GM19372 (cell line): ENCODE measurements at regions not wholly inside any gene's neighbourhood (a gene's known extent, or its start where the extent isn't known, plus 50 kb on each side); places are given as distances from the start of the nearest gene placed in this dataset.
"Not testable (repeated sequence)": the region's sequence is repeated elsewhere in the genome, so short reads cannot be mapped to it uniquely, and the experiment has no call there.

Source experiments
- ATAC-seq: cut with Tn5 transposase; IDR thresholded peaks from one replicate; pipeline ENCODE4 v1.9.1; 2021; ENCODE audit warnings: mild to moderate bottlenecking, low read depth, moderate library complexity; ENCODE audit not compliant: unreplicated experiment

GRCh38 chr14:48665077-48665784 lies 920.9 kb downstream of the RPS29 start:
- no peak for ATAC-seq

DNA sequence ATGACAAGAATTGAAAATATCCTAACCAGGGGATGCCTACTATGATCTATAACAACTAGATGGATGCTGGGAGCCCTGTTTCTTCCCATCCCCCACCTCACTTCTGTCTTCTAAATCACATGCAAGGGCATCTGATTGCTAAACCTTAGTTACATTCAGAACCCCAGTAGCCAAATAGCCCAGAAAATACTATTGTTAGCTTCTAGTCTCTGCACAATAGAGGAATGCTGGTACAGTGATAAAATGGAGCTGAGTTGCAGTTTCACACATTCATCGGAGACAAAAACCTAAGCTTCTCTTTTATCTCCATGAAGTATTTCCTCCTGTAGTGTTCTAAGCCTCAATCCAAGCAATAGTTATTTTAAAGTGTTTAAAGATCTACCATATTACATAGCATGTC lies 942.9 kb downstream of the RPS29 start:
- no peak for ATAC-seq

DNA sequence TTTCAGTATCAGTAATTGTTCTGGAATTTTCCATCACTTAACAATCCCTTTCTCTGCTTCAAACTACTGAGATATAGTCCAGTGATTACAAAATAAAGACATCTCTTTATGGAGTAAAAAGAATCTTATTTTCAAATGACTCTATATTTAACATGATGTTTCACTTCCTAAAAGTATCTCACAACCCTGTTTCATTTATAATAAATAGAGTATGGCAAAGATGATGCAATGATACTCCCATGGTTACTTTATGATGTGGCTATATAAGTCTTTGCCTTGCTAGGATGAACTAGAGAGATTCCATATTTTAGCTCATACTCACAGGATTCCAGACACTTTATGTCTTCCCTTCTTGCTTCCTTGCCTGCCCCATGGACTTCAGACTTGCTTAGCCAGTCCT lies 953.5 kb upstream of the MDGA2 start:
- ATAC-seq: no peak

DNA sequence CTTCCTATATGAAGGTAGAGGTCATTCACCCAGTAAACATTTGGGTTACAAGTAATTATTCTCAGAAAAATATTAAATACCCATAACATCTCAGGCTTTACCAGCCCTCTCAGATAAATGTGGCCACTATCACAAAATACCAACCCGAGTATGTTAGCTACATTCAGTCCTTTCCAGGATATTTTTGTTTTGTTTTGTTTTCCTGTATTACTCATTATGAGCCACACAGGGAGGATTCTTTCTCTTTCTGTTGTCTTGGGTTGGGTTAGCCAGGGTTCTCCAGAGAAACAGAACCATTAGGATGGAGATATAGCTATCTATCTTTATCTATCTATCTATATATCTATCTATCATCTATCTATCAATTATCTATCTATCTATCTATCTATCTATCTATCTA lies 947.6 kb upstream of the MDGA2 start:
- ATAC-seq: no peak

GRCh38 chr14:48618057-48618456 lies 942.7 kb upstream of the MDGA2 start:
- ATAC-seq: no peak

DNA sequence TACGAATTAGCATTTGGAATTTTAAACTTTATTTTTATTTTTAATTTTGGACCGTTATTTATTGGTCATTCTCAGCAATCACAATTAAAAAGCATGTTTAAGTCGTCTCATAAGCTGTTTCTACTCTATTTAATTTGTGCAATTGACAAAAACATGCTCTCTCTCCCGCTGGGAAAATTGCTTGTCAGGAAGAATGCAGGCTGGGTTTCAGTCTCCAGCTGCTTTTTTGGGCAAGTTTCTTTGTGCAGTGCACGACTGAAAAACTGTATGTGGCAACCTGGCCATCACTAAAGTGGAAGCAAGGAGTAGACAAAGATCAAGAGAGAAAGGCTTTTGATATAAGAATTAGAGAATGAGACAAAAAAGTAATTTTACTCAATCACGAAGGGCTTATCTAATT lies 941.5 kb upstream of the MDGA2 start:
- ATAC-seq: no peak

- no peak for ATAC-seq
Observed at GRCh38 chr14:48615618-48616017, 940.2 kb upstream of the MDGA2 start.

DNA sequence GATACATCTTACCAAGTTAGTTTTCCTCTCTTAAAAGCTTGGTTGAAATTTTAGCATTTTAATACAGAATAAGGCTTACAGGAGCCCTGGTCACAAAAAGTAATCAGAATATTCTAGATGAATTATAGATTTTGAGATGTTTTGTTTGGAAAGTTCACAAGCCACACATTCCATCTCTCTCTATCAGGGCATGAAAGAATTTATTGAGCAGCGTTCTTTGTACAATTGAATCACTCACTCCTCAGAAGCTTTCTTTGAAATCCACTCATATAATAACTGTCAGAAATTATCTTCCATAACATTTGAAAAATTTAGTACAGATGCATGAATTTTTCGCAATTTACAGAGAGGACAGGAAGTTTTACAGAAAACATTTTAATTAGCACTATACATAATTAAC lies 938.6 kb upstream of the MDGA2 start:
- no peak for ATAC-seq

GRCh38 chr14:48606960-48607359 lies 931.6 kb upstream of the MDGA2 start:
- ATAC-seq: not testable (repeated sequence)

DNA sequence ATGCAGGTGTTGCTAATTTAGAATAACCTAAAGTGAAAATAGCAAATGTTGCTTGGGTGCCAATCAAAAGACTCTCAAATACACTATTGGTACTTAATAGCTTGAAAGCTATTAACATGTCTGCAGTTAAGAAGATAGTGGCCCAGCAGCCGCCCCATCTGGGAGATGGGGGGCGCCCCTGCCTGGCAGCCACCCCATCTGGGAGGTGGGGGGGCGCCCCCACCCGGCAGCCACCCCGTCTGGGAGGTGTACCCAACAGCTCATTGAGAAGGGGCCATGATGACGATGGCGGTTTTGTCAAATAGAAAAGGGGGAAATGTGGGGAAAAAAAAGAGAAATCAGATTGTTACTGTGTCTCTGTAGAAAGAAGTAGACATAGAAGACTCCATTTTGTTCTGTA lies 923.1 kb upstream of the MDGA2 start:
- ATAC-seq: no peak

DNA sequence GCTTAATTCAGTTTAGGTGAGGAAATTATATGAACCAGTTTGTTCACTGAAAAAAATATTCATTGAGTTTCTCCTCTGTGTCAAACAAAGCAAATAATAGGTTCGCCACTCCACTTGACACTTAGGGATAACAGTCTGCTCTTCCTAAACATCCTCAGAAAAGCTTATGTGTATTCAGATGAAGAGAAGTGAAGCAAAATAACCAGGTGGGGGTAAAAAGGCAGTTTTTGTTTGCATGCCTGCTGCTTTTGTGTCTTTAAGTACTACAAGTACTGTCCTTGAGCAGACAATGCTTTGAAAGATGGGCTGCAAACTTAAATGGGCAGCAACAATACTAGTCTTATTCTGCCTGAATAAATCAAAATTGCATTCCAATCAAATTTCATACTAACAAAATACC lies 910.7 kb upstream of the MDGA2 start:
- ATAC-seq: no peak

- ATAC-seq: peak; percentile 81
Observed at GRCh38 chr14:48584031-48584430, 908.6 kb upstream of the MDGA2 start.

GRCh38 chr14:48582938-48583337 lies 907.5 kb upstream of the MDGA2 start:
- ATAC-seq: no peak

GRCh38 chr14:48580692-48581091 lies 905.3 kb upstream of the MDGA2 start:
- no peak for ATAC-seq

GRCh38 chr14:48575772-48576171 lies 900.4 kb upstream of the MDGA2 start:
- no peak for ATAC-seq

GRCh38 chr14:48568688-48569087 lies 893.3 kb upstream of the MDGA2 start:
- no peak for ATAC-seq

GRCh38 chr14:48568252-48568651 lies 892.8 kb upstream of the MDGA2 start:
- ATAC-seq: no peak

DNA sequence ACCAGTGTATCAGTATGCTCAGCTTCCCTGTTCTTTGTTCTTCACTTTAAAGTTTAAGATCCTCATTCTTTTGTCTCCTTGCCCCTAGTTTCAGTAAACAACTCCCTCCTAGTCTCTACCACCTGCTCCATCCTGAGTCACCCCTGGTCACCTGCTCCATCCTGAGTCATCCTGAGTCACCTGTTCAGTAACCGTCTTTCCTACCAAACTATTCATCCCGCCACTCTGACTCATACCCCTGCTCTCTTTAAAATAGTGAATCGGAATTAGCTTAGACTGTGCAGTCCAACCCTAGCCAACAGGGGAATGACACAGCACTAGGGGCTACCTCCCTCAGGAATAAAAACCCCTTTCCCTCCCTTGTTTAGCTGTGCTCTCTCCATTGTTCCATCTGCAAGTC lies 888.1 kb upstream of the MDGA2 start:
- no peak for ATAC-seq

GRCh38 chr14:48561438-48561837 lies 886.0 kb upstream of the MDGA2 start:
- not testable (repeated sequence) for ATAC-seq

DNA sequence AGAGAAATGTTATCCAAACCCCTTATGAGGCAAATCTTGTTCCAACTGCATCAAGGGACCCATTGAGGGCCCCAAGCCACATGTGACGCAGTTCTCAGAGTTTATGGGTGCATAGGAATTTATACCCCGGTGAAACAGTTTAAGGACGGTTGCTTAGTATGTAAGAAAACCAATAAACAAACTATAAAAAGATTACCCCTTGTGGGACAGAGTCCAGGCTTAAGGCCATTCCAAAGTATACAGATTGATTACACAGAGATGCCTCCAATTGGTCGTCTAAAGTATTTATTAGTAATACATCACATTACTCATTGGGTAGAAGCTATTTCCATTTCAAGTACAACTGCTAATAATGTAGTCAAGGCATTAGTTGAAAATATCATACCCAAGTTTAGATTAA lies 885.0 kb upstream of the MDGA2 start:
- no peak for ATAC-seq

GRCh38 chr14:48553443-48553842 lies 878.0 kb upstream of the MDGA2 start:
- no peak for ATAC-seq

DNA sequence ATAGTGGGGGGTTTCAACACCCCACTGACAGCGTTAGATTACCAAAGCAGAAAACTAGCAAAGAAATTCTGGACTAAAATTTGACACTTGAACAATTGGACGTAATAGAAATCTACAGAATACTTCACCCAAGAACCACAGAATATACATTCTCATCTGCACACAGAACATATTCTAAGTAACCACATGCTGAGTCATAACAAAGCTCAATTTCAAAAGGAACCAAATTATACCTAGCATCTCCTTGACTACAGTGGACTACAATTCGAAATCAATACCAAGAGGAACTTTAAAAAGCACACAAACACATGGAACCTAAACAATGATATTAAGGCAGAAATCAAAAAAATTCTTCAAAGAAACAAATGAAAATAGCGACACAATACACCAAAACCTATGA lies 871.6 kb upstream of the MDGA2 start:
- ATAC-seq: no peak

GRCh38 chr14:48537600-48537999 lies 862.2 kb upstream of the MDGA2 start:
- ATAC-seq: no peak
